CD4-positive, alpha-beta memory T cell (primary cell): ENCODE measurements at regions not wholly inside any gene's neighbourhood (a gene's known extent, or its start where the extent isn't known, plus 50 kb on each side); places are given as distances from the start of the nearest gene placed in this dataset.
A peak's percentile ranks its signal among the peaks of the same experiment; 100 is the strongest.

Experiments
- CTCF ChIA-PET: fragments of 350-600 bp; sonication (Branson Sonifier 250); formaldehyde crosslinking; loops from one replicate; lab custom pipeline; 2021; ENCODE audit warnings: inconsistent platforms; ENCODE audit not compliant: partially characterized antibody; lab: Charles Lee
- POLR2A ChIA-PET: fragments of 350-600 bp; sonication (Branson Sonifier 250); formaldehyde crosslinking; loops from one replicate; lab custom pipeline; 2021; ENCODE audit not compliant: partially characterized antibody; lab: Charles Lee
- DNase-seq, 5 donors: peaks; one replicate each; pipeline versions ENCODE4 v3.0.0 to v3.0.0-alpha.2; 2020 to 2022; ENCODE audit warnings: mixed read lengths in 1 of 5
- H3K27ac ChIP-seq: one replicate; pipeline ENCODE4 v1.7.0; 2013; ENCODE audit warnings: low read depth, low read length
- H3K27me3 ChIP-seq: 2 replicates; pipeline ENCODE4 v1.7.0; 2013; ENCODE audit warnings: mild to moderate bottlenecking, low read length, moderate library complexity; ENCODE audit not compliant: insufficient read depth
- H3K36me3 ChIP-seq: 2 replicates; pipeline ENCODE4 v1.7.0; 2013; ENCODE audit warnings: mild to moderate bottlenecking, low read length, moderate library complexity; ENCODE audit not compliant: insufficient read depth
- H3K4me1 ChIP-seq: 2 replicates; pipeline ENCODE4 v1.7.0; 2013; ENCODE audit warnings: mild to moderate bottlenecking, low read length, moderate library complexity; ENCODE audit not compliant: insufficient read depth
- H3K4me3 ChIP-seq, 2 donors: one replicate each; pipeline ENCODE4 v1.7.0; 2013; ENCODE audit warnings: low read length in 2 of 2, mild to moderate bottlenecking in 1 of 2
- H3K9me3 ChIP-seq, 2 donors: one replicate each; pipeline ENCODE4 v1.7.0; 2013; ENCODE audit warnings: low read length in 2 of 2, control low read depth in 1 of 2; ENCODE audit not compliant: control insufficient read depth in 1 of 2
- H3K27ac Mint-ChIP-seq, 7 donors: one replicate each; pipeline ENCODE4 v1.8.0; 2020 to 2021; ENCODE audit warnings: mixed read lengths in 7 of 7, mild to moderate bottlenecking in 6 of 7, inconsistent platforms in 3 of 7, moderate library complexity in 3 of 7
- H3K27me3 Mint-ChIP-seq, 2 donors: one replicate each; pipeline ENCODE4 v1.8.0; 2020 to 2021; ENCODE audit warnings: mixed read lengths in 2 of 2
- H3K36me3 Mint-ChIP-seq, 2 donors: one replicate each; pipeline ENCODE4 v1.8.0; 2020 to 2021; ENCODE audit warnings: mixed read lengths in 2 of 2, inconsistent platforms in 1 of 2, mild to moderate bottlenecking in 1 of 2
- H3K4me1 Mint-ChIP-seq, 4 donors: one replicate each; pipeline ENCODE4 v1.8.0; 2020 to 2021; ENCODE audit warnings: mixed read lengths in 4 of 4, mild to moderate bottlenecking in 1 of 4
- H3K4me3 Mint-ChIP-seq, 8 donors: one replicate each; pipeline ENCODE4 v1.8.0; 2020 to 2021; ENCODE audit warnings: mixed read lengths in 8 of 8, mild to moderate bottlenecking in 7 of 8, moderate library complexity in 6 of 8, inconsistent platforms in 3 of 8
- H3K9me3 Mint-ChIP-seq, 8 donors: one replicate each; pipeline ENCODE4 v1.8.0; 2020 to 2021; ENCODE audit warnings: mixed read lengths in 8 of 8, mild to moderate bottlenecking in 5 of 8, inconsistent platforms in 3 of 8, moderate library complexity in 1 of 8
- intact Hi-C: fragments of 100-400 bp; cut with micrococcal nuclease; formaldehyde crosslinking; loops from one replicate; pipeline ENCODE4 v1.15.1; 2023

GRCh38 chr1:234554218-234554697 is 55.7 kb downstream of the IRF2BP2 start:
- intact Hi-C loops = no loop called here
- H3K4me3 Mint-ChIP-seq = no peak overlapping the region
- POLR2A ChIA-PET = no interaction called here
- Histone ChIP-seq H3K27me3 (no peaks in the 10 kb centered on the region), H3K36me3 (no peaks in the 10 kb centered on the region), H3K9me3 (no peaks in the 10 kb centered on the region), H3K4me3 (no peak overlapping the region), H3K27ac (no peak overlapping the region), H3K4me1 (no peaks in the 10 kb centered on the region)
- DNase-seq = no peak
- no peaks in the 10 kb centered on the region for H3K9me3 Mint-ChIP-seq
- H3K27me3 Mint-ChIP-seq = no peaks in the 10 kb centered on the region
- H3K27ac Mint-ChIP-seq = no peak overlapping the region
- CTCF ChIA-PET = interaction anchor here (1.4 kb wide), 1 partner anchor 11 kb away, joined by 3 read pairs; no protein-coding TSS in a partner anchor
- no peaks in the 10 kb centered on the region for H3K4me1 Mint-ChIP-seq
- H3K36me3 Mint-ChIP-seq = no peaks in the 10 kb centered on the region

GRCh38 chr1:234553240-234554188 is 56.5 kb downstream of the IRF2BP2 start:
- intact Hi-C loops = no loop called here
- Mint-ChIP-seq H3K9me3 (no peaks in the 10 kb centered on the region), H3K36me3 (no peaks in the 10 kb centered on the region), H3K27ac (no peak overlapping the region), H3K27me3 (no peaks in the 10 kb centered on the region), H3K4me3 (no peak overlapping the region), H3K4me1 (no peaks in the 10 kb centered on the region)
- Histone ChIP-seq H3K27ac (no peak overlapping the region), H3K36me3 (no peaks in the 10 kb centered on the region), H3K4me3 (no peak overlapping the region), H3K27me3 (no peaks in the 10 kb centered on the region), H3K4me1 (no peaks in the 10 kb centered on the region), H3K9me3 (no peaks in the 10 kb centered on the region)
- no peak for DNase-seq
- CTCF ChIA-PET = interaction anchor here (1.4 kb wide), 1 partner anchor 10 kb away, joined by 3 read pairs; no protein-coding TSS in a partner anchor
- POLR2A ChIA-PET = no interaction called here

GRCh38 chr1:234551032-234551378 is 59.0 kb downstream of the IRF2BP2 start:
- Mint-ChIP-seq H3K9me3 (no peaks in the 10 kb centered on the region), H3K4me3 (no peak overlapping the region), H3K4me1 (no peaks in the 10 kb centered on the region), H3K27ac (no peak overlapping the region), H3K27me3 (no peaks in the 10 kb centered on the region), H3K36me3 (no peaks in the 10 kb centered on the region)
- H3K36me3 ChIP-seq = no peaks in the 10 kb centered on the region
- H3K4me3 ChIP-seq = no peak overlapping the region
- H3K27me3 ChIP-seq = no peaks in the 10 kb centered on the region
- ChIA-PET CTCF (no interaction called here), POLR2A (no interaction called here)
- no peaks in the 10 kb centered on the region for H3K4me1 ChIP-seq
- no peak for DNase-seq
- intact Hi-C loops = no loop called here
- no peaks in the 10 kb centered on the region for H3K9me3 ChIP-seq
- H3K27ac ChIP-seq = no peak overlapping the region

GRCh38 chr1:234550341-234551031 is 59.5 kb downstream of the IRF2BP2 start:
- no peaks in the 10 kb centered on the region for H3K27me3 ChIP-seq
- ChIA-PET POLR2A (no interaction called here), CTCF (no interaction called here)
- intact Hi-C loops = no loop called here
- no peaks in the 10 kb centered on the region for H3K4me1 ChIP-seq
- no peak overlapping the region for H3K27ac ChIP-seq
- H3K27me3 Mint-ChIP-seq = peaks cover 0 to under 1% of the 10 kb centered on the region in 2 donors
- H3K36me3 ChIP-seq = no peaks in the 10 kb centered on the region
- H3K27ac Mint-ChIP-seq = no peak overlapping the region
- no peaks in the 10 kb centered on the region for H3K9me3 Mint-ChIP-seq
- no peaks in the 10 kb centered on the region for H3K9me3 ChIP-seq
- no peak for DNase-seq
- H3K4me3 ChIP-seq = no peak overlapping the region
- H3K4me1 Mint-ChIP-seq = no peaks in the 10 kb centered on the region
- H3K36me3 Mint-ChIP-seq = no peaks in the 10 kb centered on the region
- H3K4me3 Mint-ChIP-seq = no peak overlapping the region

GRCh38 chr1:234549447-234550021 is 60.4 kb downstream of the IRF2BP2 start:
- H3K4me3 ChIP-seq = no peak overlapping the region
- Mint-ChIP-seq H3K27ac (no peak overlapping the region), H3K36me3 (no peaks in the 10 kb centered on the region), H3K9me3 (no peaks in the 10 kb centered on the region), H3K27me3 (peaks cover 0 to 1% of the 10 kb centered on the region in 2 donors), H3K4me1 (peaks cover 3 to 9% (median 4%) of the 10 kb centered on the region in 4 donors), H3K4me3 (no peak overlapping the region)
- CTCF ChIA-PET = no interaction called here
- intact Hi-C loops = no loop called here
- no peak for DNase-seq
- H3K4me1 ChIP-seq = peaks cover 9% of the 10 kb centered on the region
- POLR2A ChIA-PET = no interaction called here
- no peaks in the 10 kb centered on the region for H3K9me3 ChIP-seq
- H3K27me3 ChIP-seq = no peaks in the 10 kb centered on the region
- H3K27ac ChIP-seq = no peak overlapping the region
- H3K36me3 ChIP-seq = no peaks in the 10 kb centered on the region

- Mint-ChIP-seq H3K27ac (peak overlapping the region in 2 of 7 donors; percentile 50 to 85), H3K27me3 (peaks cover 0 to 1% of the 10 kb centered on the region in 2 donors), H3K36me3 (no peaks in the 10 kb centered on the region), H3K9me3 (peaks cover 0 to 2% (median 0%) of the 10 kb centered on the region in 8 donors), H3K4me1 (peaks cover 11 to 18% (median 15%) of the 10 kb centered on the region in 4 donors), H3K4me3 (no peak overlapping the region)
- CTCF ChIA-PET = no interaction called here
- Histone ChIP-seq H3K27ac (no peak overlapping the region), H3K4me1 (peaks cover 17% of the 10 kb centered on the region), H3K27me3 (no peaks in the 10 kb centered on the region), H3K4me3 (no peak overlapping the region), H3K36me3 (no peaks in the 10 kb centered on the region), H3K9me3 (no peaks in the 10 kb centered on the region)
- DNase-seq = no peak
- intact Hi-C loops = no loop called here
- POLR2A ChIA-PET = no interaction called here
These were observed 62.8 kb downstream of the IRF2BP2 start for GRCh38 chr1:234546890-234547788.
